GM10266 (cell line): ENCODE measurements at regions not wholly inside any gene's neighbourhood (a gene's known extent, or its start where the extent isn't known, plus 50 kb on each side); places are given as distances from the start of the nearest gene placed in this dataset.

Experiments used
- DNase-seq: peaks from one replicate; pipeline ENCODE4 v3.0.0; 2012; ENCODE audit errors: extremely low spot score
- TF ChIP-seq, protein P1 (sequence below): IDR thresholded peaks from 2 replicates; pipeline ENCODE4 v1.5.1; 2012; ENCODE audit warnings: mild to moderate bottlenecking, low read depth; ENCODE audit not compliant: control insufficient read depth, insufficient read depth; ENCODE audit errors: missing control alignments

DNA sequence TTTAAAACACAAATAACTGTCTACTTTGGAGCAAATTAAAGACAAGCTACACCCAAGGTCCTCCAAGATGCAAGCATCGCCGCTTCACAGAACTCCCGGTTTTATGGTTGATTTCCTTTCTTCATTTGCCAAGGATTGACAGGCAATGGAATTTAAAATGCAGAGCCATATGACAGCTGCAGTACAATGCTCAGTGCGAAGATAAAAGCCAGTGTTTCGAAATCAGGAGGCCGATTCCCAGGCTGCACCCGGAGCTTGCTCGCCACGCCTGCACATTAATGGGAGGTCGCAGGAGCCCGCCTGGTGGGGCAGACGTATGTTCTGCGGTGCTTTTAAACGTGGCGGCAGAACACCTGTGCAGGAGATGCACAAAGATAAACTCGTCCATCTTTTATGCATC, 727.6 kb upstream of the SOX11 start:
- TF ChIP-seq, protein P1, sequence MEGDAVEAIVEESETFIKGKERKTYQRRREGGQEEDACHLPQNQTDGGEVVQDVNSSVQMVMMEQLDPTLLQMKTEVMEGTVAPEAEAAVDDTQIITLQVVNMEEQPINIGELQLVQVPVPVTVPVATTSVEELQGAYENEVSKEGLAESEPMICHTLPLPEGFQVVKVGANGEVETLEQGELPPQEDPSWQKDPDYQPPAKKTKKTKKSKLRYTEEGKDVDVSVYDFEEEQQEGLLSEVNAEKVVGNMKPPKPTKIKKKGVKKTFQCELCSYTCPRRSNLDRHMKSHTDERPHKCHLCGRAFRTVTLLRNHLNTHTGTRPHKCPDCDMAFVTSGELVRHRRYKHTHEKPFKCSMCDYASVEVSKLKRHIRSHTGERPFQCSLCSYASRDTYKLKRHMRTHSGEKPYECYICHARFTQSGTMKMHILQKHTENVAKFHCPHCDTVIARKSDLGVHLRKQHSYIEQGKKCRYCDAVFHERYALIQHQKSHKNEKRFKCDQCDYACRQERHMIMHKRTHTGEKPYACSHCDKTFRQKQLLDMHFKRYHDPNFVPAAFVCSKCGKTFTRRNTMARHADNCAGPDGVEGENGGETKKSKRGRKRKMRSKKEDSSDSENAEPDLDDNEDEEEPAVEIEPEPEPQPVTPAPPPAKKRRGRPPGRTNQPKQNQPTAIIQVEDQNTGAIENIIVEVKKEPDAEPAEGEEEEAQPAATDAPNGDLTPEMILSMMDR: no peak
- no peak for DNase-seq

DNA sequence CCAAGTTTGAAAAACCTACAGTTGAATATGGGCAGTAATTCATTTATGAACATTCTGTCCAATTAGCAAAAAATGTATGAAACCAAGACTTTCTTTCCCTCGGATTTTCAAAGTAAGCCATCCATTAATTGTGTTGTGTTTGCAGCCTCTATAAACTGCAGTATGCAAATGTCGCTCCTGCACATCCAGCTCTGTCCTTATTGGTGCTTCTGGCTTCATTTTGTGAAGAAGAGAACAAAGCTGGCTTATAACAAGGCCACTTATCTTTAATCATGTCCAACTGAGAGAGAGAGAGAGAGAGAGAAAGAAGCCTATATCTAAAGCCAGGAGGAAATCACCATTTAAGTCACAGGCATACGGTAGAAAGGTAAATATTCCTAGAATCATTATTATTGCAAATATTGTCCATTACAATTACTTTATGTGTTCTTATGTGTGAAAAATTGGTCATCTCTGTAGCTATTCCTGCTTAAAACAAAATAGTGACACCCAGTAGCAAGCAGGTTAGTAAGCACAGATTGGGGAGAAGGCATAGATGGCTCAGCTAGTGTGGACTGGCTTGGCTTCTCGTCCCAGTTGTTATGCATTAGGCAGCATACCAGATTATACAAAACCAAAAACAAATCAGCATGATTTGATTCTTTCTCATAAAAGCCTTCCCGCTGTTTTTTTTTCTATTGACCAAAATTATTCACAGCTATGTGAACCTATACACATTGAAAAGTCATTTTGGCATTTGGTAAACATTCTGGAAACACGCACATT, 726.4 kb upstream of the SOX11 start:
- DNase-seq: no peak
- TF ChIP-seq, protein P1: no peak

- TF ChIP-seq, protein P1: no peak
Observed at GRCh38 chr2:4967206-4967605, 725.0 kb upstream of the SOX11 start.

DNA sequence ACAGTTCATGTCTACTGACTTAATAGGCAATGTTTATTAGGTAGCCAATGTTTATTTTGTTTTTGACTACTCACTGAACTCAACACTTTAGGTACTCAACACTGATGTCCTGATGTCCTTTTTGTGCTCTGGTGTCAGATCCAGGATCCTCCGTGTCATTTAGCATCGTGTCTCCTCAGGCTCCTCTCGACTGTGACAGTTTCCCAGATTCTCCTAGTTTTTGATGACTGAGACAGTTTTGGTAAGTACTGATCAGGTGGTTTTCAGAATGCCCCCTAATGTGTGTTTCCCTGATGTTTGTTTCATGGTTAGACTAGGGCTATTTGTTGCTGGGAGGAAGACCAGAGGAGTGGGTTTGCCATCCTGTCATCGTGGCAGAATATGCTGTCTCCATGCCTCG, 719.7 kb upstream of the SOX11 start:
- TF ChIP-seq, protein P1: no peak
- DNase-seq: no peak

More at GRCh38 chr2:4967206-4967605, 725.0 kb upstream of the SOX11 start:
- DNase-seq: no peak

GRCh38 chr2:4973354-4973753, 718.8 kb upstream of the SOX11 start:
- no peak for DNase-seq
- TF ChIP-seq, protein P1: no peak

GRCh38 chr2:4973973-4974372, 718.2 kb upstream of the SOX11 start:
- TF ChIP-seq, protein P1: no peak
- DNase-seq: no peak

- DNase-seq: no peak
Observed at GRCh38 chr2:4976407-4976806, 715.8 kb upstream of the SOX11 start.

More at GRCh38 chr2:4976407-4976806, 715.8 kb upstream of the SOX11 start:
- TF ChIP-seq, protein P1: no peak
